M059J (cell line): ENCODE measurements at regions not wholly inside any gene's neighbourhood (a gene's known extent, or its start where the extent isn't known, plus 50 kb on each side); places are given as distances from the start of the nearest gene placed in this dataset.
"Not testable (repeated sequence)": the region's sequence is repeated elsewhere in the genome, so short reads cannot be mapped to it uniquely, and the experiment has no call there.

ENCODE experiments used
- DNase-seq: peaks from one replicate; pipeline ENCODE4 v3.0.0-alpha.2; 2012; ENCODE audit warnings: low read depth

DNA sequence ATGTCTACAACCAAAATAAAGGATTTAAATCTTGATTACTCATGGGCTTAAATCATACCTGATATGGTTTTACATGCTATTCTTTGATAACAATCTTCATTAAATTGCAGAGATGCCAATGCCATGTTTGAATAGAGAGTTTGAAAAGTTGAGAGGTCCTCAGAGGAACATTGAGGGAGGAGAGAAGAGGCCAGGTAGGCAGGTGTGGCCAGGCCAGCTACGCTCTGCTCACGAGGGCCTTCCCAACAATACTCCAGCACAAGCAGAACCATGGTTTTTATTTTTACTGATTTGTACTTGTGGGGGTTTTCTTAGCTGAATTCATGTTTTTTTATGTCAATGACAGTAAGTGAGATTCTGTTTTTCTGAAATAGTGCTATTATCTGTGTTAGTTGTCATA is 158.1 kb upstream of the RFC3 start:
- no peak for DNase-seq

DNA sequence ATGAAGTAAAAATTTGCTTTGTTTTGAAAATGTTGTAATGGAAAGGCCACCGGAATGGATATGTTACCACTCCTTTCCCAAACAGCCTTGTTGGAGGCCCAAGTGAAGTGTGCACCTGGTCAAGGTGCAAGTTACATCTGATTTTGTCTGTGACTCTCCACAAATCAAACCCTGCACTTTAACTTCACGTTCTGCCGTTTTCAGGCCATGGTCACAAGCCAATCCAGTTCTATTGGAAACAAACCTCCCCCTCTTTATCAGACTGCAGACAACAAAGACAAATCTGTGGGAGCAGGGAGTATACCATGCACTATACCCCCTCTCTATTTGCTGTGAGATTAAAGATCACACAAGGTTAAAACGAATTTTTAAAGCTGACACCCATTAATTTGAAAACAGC is 155.6 kb upstream of the RFC3 start:
- no peak for DNase-seq

DNA sequence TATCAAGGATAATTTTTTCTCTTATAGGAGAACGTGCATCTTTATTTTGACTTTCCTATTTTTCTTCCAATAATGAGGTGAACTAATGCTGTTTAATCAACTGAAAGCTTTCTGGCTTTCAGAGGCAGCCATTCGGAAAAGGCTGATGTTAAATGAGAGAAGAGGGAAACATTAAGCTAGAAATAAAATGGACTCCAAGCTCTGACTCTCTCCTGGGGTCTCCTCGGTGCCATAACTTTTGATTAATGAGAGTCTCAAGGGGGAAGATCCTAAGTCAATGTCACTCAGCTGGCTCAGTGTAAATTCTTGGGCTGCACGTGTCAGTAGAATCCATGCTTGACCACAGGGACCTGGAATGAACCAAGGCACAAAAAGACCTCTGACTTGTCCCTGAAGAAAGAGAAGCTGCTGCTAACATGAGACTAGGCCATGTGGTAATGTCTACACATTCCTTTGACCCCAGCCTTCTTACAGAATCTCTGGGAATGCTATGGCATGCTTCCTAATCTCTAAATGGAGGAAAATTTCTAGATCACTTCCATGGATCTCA is 152.2 kb upstream of the RFC3 start:
- DNase-seq, result no peak

DNA sequence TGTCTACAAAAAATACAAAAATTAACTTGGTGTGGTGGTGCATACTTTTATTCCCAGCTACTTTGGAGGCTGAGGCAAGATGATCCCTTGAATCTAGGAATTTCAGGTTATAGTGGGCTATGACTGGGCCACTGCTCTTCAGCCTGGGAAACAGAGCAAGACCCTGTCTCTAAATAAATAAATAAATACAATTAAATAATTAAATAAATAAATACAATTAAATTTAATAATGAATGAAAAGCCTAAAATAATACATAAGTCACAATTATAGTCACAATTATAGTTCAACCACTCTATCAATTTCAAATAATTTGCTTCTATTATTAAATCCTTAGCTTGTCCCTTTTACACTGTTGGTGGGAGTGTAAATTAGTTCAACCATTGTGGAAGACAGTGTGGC is 146.4 kb upstream of the RFC3 start:
- DNase-seq, result no peak

DNA sequence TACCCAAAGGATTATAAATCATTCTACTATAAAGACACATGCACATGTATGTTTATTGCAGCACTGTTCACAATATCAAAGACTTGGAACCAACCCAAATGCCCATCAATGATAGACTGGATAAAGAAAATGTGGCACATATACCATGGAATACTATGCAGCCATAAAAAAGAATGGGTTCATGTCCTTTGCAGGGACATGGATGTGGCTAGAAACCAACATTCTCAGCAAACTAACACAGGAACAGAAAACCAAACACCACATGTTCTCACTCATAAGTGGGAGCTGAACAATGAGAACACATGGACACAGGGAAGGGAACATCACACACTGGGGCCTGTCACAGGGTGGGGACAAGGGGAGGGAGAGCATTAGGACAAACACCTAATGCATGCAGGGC is 145.9 kb upstream of the RFC3 start:
- not testable (repeated sequence) for DNase-seq

DNA sequence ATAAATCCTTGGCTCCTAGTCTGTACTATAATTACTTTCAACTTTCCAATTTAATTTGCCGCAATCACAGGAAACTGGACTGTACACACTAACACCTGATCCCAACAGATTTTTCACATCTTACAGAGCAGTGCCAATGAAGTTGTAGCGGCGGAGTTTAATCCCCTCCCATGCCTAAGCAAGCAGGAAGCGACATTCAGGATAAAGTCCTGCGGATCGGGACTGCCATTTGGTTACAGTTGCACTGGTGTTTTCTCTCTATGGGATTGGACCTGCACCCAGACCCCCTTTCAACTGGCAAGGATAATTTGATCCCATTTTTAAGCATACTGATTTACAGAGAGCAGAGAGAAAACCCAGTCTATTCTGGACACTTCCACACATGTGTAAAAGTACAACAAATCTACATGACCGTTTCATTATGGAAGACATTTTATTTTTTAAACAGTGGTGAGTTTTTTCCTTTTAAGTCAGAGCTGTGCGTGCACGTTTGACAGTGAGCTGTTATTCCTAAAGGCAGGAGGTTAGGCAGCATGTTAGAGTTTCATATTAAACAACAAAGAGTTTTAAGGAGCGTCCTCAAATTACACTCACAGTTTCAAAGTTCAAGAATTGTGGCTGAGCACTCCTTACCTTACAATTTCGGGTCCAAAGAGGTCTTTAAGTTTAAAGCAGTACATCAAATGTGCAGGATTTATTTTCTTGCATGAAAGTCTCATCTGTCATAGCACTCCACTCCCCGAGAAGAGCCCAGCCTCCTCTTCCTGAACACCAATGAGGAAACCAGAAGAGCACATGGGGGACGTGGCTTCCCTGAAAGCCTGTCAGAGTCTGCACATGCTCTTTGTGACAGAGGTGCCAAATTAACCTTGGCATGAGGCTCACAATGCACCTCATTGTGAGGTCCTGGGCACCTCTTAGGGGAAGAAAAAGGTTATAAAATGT is 141.6 kb upstream of the RFC3 start:
- peak; percentile 72 for DNase-seq

DNA sequence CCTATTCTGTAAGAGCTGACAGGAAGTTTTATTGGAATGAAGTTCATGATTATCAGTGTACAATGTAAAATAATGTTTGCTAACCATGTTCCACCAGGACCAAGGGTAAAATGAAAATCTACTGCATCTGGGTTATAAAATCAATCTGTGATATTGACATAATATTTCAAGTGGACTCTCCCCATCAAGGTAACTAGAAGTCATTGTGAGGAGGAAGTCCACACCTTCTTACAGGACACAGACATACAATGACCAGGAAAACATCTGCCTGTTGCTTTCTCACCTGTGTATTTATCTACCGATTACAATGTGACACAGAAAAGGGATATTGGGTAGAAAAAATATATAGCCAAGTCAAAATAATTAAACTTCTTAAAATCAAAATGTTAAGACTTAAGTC is 140.7 kb upstream of the RFC3 start:
- DNase-seq, result no peak

DNA sequence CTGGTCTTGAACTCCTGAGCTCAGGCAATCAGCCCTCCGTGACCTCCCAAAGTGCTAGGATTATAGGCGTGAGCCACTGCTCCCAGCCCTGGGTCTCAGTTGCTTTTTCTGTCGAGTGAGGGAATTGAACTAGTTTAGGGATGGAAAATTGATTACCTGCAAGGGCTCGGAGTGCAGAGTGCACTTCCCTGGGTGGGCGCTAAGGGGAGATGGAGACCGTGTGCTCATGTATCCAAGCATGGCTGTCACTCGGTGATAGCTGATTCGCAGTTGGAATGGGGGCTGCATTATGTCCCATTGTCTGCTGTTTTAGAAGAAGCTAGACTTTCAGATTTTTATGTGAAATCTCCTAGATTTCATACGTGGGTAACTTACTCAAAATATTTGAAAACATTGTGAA is 139.9 kb upstream of the RFC3 start:
- DNase-seq, result no peak

DNA sequence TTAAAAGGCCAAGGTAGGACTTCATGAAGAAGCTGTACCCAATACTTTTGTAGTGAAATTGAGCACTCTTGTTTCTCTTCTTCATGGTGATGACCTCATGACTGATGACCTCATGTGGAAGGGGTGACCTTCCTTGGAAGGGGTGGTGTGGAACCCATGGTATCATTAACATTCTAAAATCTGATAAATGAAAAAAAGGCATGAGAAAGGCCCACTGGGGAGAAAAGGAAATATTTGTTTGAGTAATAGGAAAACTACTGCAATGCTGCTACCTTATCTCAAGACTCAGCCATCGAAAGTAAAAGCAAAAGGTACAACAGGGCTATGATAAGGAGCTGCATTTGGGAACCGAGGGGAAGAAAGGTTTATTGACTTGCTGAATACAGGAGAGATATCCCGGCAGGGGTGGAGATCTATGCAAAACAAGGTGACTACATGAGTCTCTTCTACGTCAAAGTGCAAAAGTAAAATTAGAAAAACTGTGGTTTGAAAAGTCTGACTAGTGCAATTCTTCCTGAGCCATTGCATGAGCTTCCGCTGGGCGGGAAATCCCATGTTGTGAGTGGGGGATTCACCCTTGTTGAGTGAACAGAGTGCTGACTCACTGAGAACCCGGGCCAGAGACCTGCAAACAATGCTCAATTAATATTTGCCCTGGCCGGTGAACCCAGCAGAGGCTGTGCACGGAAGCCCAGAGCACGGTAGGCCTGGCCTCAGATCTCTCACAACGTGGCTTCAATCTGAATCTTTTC is 138.9 kb upstream of the RFC3 start:
- DNase-seq, result peak; percentile 93

DNA sequence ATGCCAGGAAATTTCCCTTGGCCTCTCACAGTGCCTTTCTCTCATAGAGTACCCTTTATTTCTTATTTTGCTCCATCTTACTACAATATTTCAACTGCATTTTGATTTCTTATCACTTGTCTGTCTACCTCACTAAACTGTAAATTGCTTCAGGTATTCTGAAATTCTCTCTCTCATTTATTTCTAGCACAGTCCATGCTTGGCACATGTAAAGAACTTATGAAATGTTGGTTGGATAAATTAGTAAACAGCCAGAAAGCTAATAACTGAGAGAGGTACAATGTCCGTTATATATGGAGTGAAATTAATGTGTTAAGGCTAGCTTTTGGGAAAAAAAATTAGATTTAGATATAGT is 138.3 kb upstream of the RFC3 start:
- DNase-seq, result no peak

DNA sequence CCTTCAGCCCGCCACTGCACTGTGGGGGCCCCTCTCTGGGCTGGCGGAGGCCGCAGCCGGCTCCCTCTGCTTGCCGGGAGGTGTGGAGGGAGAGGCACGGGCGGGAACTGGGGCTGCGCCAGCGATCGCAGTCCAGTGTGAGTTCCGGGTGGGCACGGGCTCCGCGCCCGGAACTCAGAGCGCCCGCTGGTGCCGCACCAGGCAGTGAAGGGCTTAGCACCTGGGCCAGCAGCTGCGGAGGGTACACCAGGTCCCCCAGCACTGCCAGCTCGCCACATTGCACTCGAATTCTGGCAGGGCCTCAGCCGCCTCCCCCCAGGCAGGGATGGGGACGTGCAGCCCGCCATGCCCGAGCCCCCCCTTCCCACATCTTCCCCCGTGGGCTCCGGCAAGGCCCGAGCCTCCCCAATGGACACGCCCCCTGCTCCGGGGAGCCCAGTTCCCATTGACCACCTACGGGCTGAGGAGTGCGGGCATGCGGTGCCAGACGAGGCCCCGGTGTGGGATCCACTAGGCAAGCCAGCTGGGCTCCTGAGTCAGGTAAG is 135.9 kb upstream of the RFC3 start:
- DNase-seq, result no peak

DNA sequence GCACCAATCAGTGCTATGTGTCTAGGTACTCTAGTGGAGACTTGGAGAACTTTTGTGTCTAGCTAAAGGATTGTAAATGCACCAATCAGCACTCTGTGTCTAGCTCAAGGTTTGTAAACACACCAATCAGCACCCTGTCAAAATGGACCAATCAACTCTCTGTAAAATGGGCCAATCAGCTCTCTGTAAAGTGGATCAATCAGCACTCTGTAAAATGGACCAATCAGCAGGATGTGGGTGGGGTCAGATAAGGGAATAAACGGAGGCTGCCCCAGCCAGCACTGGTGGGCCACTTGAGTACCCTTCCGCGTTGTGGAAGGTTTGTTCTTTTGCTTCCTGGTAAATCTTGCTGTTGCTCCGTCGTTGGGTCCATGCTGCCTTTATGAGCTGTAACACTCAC is 135.3 kb upstream of the RFC3 start:
- DNase-seq, result not testable (repeated sequence)

DNA sequence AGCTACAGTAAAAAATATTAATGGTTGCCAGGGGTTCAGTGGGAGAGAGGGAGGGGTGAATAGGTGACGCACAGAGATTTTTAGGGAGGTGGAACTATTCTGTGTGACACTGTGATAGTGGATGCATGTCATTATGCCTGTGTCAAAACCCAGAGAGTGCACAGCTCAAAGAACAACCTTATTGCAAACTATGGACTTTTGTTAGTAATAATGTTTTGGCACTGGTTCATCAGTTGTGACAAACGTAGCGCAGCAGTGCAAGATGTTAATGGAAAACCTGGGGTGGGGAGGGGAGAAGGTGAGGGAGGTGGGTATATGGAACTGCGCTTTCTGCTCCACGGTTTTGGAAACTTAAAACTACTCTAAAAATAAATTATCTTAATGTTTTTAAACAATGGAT is 134.6 kb upstream of the RFC3 start:
- DNase-seq, result no peak

DNA sequence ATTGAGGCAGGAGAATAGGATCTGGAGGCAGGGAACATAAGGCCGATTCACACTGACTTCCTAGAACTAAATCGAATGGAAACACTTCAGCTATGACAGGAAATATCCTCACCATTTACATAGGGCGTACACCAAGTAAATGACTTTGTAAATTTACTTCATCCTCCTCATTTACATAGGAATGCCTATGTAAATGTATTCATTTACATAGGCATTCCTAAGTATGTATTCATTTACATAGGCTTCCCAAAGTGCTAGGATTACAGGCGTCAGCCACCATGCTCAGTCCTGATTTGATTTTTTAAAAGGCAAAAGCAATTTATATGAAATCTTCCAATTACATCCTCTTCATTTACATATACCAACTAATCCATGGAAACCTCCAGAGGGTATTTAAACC is 133.1 kb upstream of the RFC3 start:
- DNase-seq, result no peak

DNA sequence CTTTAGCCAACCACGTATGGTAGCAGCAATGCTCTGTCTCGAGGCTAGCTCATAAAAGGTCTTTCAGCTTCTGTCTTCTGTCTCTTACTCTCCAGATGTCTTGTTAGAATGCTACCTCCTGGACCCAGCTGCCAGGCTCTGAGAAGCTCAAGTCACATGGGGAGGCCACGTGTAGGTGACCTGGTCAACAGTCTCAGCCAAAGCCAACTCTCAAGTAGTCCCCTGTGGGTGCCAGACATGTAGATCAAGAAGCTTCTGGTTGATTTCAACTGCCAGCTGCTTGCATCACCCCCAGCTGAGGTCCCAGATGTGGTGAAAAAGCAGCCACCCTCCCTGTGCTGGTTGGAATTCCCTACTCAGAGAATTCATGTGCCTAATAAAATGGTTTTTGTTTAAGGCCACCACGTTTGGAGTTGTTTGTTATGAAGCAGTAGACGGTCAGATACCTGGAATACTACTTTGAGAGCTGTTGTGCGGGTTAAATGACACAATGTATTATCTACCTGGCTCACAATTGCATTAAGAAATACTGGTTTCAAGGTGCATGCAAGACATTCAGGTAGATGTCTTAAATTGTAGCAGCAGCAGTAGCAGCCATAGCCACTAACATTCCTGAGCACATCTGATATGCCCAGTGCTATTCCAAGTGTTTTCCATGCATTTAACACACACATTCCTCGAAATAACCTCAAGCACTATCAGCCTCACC is 131.0 kb upstream of the RFC3 start:
- DNase-seq, result no peak

DNA sequence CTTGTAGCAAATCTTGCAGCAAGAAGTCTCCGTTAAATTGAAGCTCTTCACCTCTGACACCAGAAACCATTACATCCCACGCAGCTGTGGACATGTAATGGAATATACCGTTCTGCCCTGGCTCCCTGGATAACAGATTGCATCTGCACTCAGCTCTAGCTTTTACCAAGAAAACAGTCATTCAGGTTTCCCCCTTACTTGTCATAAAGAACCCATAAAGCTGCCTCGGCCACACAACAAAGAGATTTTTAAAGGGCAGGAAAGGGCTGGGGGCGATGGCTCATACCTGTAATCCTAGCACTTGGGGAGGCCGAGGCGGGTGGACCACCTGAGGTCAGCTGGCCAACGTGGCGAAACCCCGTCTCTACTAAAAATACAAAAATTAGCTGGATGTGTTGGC is 127.6 kb upstream of the RFC3 start:
- no peak for DNase-seq

DNA sequence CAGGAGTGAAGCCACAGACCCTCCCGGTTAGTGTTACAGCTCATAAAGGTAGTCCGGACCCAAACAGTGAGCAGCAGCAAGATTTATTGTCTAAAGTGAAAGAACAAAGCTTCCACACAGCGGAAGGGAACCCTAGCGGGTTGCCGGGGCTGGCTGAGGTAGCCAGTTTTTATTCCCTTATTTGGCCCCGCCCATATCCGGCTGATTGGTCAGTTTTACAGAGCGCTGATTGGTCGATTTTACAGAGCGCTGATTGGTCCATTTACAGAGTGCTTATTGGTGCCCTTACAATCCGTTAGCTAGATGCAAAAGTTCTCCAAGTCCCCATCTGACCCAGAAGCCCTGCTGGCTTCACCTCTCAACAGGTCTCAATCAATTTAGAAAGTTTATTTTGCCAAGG is 126.0 kb upstream of the RFC3 start:
- DNase-seq, result no peak

DNA sequence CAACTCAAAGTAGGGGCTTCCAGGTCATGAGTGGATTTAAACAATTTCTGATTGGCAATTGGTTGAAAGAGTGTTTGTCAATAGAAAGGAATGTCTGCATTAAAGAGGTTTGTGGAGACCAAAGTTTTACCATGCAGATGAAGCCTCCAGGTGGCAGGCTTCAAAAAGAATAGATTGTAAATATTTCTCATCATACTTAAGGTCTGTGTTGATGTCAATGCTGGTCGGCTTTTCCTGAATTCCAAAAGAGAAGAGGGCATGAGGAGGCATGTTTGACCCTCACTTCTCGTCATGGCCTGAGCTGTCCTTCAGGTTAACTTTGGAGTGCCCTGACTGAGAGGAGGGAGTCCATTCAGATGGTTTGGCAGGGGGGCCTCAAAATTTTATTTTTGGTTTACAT is 125.4 kb upstream of the RFC3 start:
- peak; percentile 20 for DNase-seq

DNA sequence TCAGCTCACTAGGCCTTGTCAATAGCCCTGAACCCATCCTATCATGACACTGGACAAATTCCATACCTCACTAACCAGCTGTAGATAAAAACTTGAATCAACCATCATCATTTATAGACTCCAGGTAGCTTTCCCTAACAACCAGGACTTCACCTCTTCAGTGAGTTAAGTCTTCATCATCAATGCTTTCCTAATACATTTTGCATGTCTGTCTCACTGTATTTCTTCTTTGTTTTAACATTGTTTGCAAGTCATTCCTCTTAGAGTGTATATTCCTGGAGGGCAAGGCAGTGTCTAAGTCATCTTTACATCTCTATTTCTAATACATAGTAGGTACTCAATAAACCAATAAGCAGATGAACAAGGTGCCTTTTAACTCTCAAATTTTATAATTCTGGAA is 123.4 kb upstream of the RFC3 start:
- DNase-seq, result no peak

DNA sequence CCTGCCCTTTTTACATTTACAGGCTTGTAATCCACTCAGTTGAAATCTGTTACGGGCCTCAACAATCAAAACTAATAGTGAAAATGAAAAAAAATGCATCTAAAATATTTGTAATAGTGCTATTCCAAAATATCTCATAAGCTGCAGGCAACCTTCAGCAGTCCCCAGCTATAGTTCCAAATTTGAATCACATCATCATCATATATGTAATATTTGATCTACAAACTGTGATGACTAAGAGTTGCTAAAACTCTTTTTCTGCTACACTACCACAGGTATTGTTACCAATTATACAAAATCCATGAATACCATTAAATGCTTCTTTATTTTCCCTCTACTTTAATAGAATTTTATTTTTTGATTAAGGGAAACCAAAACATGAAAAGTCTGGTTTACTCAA is 121.4 kb upstream of the RFC3 start:
- no peak for DNase-seq

DNA sequence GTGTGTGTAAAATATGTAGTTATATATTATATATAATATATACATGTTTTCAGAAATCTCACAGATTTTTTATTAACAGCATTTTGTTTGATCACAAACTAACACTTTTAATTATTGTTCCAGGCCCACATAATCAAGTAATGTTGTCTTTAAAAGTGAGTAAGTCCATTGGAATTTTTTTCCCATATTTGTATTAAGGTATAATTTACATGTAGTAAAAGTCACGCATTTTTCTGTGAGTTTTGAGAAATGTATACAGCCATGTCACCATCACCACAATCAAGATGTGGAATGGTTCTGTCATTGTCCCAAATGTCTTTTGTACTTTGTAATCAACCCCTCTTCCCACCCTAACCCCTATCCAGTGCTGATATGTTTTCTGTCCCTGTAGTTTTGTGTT is 120.0 kb upstream of the RFC3 start:
- DNase-seq, result no peak

DNA sequence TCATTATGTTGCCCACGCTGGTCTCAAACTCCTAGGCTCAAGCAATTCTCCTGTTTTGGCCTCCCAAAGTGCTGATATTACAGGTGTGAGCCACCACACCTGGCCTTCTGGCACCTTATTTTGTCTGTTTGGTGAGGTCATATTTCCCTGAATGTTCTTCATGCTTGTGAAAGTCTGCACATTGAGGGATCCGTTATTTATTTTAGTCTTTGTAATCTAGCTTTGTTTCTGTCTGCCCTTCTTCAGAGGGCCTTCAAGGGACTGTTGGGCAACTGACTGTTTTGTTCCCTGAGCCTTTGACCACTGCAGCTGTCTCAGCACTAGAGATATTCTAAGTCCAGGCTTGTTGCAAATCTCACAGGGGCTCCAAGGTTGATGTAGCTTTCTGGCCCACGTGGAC is 110.5 kb upstream of the RFC3 start:
- DNase-seq, result no peak
